SKM-1 treated with dmso at 0.1 percent for 144 hours (cell line): ENCODE measurements at regions not wholly inside any gene's neighbourhood (a gene's known extent, or its start where the extent isn't known, plus 50 kb on each side); places are given as distances from the start of the nearest gene placed in this dataset.

ENCODE experiments used
- DNase-seq: peaks from one replicate; lab custom pipeline; 2025; ENCODE audit not compliant: unreplicated experiment; lab: John Stamatoyannopoulos, UW

DNA sequence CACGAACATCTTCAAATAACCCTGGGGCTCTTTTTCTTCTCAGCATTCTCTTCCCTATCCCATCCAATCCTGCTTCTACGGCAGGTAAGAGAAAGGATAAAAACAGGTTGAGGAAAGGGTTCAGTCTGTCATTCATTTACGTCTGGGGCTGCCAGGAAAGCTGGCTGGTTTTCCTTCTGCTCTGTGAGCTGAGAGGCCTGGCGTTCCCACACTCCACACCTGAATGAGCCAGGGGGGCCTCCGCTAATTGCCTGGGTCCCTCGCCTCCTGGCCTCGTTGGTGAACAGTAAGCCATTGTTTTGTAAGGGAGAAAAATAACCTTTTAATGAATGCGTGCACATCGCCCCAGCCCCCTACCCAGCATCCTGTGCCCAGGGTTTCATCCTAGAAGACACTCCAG lies 70.8 kb upstream of the SIM2 start:
- no peak for DNase-seq

DNA sequence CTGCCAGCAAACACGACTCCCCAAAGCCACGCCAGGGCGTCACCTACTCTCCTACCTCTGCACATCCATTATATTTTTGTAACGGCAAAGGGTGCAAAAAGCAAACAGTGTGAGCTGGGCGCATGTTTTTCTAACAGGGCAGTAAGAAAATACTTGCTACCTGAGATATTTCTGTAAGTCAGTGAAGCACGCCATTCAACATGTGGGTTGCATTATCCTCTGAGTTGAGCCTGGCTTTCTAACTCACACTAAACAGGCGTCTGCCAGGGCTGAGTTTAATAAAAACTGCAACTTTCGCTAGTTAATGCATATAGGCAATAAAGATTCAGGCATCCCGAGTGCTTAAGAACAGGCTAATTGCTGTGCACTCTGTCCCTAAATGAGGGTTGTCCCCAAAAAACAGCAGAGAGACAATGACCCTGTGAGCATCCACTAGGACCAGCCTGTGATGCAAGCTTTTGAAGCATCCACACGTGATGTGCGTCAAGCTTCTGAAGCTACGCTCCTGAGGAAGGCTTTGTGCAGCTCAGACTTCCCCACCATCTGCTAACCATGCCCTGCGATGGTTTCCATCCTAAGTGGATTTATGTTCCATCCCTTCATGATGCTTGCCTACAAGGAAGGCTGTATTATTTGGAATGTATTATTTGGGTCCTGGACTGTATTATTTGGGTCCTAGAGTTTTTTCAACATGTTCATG lies 70.0 kb upstream of the SIM2 start:
- DNase-seq = no peak

DNA sequence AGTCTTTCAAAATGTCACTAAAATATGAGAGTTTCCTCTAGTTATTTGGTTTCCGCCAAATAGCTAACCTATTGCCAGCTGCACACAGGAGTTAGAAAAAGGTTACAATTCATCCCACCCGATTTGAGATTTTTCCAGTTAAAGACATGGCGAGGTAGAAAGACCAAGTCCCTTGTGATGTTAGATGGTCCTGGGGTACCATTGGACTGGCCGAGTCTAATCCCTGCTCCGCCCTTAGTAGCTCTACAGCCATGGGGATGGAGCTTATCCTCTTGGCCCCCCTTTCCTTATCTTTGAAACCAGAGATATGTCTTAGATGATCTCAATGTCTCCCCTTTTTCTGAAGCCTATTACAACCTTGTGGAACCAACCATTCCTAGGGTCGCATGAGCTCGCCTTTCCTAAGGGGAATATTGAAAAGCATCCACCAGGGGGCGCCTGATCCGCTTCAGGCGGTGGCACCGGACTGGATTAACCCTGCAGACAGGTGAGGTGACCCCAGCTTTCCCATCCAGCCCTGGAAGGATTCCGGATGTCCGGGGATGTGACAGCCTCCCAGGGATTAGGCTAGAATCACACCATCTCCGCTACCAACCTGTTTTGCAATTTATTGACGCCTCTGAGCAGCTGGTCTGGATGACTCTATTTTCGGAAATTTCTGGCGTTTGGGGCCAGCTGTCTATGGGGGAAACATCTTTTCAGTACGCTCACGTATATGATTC lies 68.3 kb upstream of the SIM2 start:
- peak; percentile 5 for DNase-seq

DNA sequence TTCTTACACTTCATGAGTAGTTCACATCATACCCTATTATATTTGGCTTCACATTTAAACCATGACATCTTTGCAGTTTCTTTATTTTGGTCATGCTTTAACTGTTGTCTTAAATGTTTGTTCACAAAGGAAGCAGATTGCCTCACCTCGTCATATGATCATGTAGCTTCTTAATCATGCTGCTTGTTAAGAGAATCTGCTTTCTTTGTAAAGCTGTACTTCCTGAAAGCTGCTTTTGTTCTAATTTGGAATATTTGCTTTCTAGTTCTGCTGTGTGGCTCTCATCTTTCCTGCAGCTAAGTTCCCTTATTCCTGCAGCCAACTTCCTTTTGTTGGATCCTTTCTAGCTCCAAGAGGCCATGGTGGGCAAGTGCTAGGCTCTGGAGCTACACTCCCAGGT lies 62.9 kb upstream of the SIM2 start:
- no peak for DNase-seq

DNA sequence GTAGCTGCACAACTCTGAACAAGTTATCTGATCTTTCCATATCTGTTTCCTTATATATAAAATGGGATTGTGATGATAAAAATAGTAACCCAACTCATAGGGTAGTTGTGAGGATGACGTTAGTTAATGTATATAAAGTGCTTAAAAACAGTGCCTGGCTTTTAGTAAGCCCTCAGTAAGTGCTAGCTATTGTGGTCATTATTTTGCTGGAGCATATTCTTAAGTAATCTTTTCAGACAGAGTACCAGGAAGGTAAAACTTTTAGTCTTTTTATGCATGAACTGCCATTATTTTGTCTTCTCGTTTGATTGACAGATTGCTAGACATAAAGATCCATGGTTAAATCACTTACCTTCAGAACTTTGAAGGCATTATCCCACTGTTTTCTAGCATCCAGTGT lies 62.5 kb upstream of the SIM2 start:
- no peak for DNase-seq

DNA sequence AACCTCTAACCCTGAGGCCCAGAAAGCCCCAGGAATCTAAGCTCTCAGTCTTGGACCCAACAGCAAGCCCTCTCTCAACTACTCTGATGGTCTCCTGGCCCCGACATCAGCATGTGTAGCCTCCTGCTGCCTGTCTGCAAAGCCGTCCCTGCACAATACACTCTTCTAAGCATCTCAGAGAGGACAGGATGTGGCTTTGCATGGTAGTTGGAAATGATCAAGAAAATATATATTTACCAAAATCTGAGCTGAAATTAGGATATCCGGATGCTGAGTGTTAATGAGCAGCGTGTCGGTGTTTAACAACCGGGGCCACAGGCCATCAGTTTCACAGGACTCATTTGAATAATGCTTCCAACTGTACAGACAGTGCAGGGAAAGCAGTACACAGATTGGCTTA lies 59.1 kb upstream of the SIM2 start:
- no peak for DNase-seq

DNA sequence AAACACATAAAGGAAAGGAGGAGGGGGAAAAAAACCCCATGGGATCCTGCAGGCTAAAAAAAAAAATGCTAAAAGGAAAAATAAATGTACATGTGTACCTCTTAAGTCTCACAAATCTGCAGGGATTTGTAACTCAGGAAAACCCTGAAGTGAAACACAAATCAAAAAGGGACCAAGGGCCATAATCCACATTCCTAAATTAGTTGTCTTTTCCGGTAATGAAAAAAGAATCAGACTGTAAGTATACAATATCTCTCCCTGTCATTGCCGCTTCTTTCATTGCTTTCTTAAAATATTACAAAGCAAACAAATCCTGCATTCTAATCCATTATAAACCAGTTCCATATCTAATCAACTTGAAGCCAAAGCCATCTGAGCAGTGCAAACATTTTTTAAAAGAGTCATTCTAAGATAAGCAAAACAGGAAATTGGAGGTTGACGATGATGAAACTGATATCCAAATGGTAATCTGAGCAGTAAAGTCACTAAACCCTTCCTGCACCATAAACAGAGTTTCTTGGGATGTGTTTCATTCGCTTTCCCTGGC lies 58.7 kb upstream of the SIM2 start:
- DNase-seq = no peak

DNA sequence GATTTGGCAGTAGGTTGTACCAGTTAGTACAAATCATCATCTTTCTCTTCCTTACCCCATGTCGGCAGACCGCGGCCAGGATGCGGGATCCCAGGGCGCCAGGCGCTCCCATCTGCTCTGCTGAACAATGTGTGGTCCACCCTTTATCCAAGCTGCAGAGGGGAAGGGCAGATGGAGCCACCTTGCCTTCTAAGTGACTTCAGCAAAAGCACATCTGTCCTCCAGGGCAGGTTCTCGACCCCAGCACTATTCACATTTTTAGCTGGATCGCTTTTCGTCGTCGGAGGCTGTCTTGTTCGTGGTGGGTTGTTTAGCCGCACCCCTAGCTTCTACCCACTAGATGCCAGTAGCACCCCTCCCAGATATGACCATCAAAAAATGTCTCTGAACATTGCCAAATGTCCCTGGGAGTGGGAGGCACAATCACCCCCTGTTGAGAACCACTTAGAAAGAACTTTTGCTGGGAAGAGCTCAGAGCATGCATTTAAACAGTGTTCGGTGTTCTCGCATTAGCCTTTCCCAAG lies 58.1 kb upstream of the SIM2 start:
- DNase-seq = no peak

DNA sequence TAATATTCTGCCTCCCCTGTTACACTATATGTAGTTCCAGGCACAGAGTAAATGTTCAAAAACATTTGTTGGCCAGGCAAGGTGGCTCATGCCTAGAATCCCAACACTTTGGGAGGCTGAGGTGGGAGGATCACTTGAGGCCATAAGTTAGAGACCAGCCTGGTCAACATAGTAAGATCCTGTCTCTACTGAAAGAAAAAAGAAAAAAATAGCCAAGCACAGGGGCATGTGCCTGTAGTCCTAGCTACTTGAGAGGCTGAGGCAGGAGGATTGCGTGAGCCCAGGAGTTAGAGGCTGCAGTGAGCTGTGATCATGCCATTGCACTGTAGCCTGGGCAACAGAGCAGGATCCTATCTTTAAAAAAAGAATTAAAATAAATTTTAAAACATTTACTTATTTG lies 57.6 kb upstream of the SIM2 start:
- no peak for DNase-seq

DNA sequence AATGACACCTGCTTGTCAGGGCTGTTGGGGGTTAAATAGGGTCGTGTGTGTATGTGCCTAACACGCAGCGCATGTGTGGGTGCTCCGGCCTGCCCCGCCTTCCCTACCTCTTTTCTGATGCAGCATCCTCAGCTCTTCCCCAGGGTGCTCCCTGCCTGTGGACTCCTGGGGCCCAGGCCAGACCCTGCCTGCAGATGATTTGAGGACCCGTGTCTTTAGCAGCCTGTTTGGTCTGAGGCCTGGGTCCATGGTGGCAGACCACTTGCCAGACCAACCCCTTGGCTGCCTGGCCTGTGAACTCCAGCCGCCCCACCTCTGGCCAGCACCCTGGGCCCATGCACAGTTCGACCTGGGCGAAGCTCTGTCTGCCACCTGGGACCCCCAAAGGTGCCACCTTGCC lies 57.0 kb upstream of the SIM2 start:
- DNase-seq = no peak

DNA sequence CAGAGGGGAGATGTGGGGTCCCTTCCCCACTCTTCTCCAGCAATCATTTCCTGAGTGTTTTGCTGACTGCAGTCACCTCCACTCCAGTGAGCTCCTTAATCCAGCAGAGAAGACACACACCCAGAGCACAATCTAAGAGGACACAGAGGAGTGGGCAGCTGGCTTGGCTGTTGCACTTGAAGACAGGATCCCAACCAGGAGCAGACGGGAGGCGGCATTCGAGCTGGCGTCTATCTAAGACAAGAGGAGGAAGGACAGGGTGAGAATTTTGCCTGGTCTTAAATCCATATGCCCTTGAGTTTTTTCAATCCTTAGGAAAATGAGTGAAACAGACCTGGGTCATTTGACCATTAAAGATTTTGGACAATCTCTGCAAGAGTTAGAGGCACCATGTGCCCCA lies 56.1 kb upstream of the SIM2 start:
- DNase-seq = no peak

DNA sequence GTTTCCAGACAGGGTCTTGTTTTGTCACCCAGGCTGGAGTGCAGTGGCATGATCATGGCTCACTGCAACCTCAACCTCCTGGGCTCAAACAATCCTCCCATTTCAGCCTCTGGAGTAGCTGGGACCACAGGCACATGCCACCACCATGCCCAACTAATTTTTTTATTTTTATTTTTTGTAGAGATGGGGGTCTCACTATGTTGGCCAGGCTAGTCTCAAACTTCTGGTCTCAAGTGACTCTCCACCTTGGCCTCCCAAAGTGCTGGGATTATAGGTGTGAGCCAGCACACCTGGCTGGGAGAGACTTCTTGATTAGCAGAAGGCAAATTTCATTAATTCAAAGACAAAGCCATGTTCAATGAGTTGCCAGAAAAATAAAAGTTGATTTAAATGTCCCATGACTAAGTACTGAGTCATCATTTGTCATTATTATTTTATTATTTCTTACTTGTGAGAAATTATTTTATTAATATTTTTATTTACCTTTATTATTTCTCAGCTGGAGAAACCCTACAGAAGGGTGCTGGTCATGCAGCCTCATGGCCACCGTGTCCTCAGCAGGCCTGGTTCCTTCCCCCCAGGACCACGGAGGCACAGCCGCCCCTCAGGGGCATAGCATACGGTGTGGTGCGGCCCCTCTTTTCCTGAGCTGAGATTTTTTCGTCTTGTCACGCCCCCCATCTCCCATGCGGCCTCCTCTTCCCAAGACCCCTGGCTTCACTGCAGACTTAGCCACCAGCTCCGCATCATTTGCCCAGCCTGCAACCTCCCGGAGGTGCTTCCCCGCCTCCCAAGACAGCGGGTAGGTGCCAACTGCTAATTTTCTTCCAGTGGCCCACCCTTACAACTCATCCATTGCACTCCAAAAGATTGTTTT lies 55.3 kb upstream of the SIM2 start:
- DNase-seq = no peak

DNA sequence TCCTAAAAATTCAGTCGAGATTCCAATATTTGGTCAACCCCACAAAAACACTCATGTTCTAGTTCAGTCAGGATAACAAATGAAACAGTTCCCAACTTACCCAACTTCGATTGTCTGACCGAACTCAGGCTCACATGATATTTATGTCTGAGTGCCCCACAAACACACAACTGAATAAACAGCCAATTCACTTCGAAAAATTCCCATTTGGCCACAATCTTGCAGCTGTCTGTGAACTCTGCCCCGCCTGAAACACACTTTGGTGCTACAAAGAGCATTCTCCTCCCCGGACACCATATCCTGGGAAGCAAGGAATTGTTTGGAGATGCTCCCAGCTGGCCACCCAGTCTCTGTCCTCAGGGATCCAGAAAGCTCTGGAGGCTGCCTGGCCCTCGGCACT lies 52.9 kb upstream of the SIM2 start:
- no peak for DNase-seq

DNA sequence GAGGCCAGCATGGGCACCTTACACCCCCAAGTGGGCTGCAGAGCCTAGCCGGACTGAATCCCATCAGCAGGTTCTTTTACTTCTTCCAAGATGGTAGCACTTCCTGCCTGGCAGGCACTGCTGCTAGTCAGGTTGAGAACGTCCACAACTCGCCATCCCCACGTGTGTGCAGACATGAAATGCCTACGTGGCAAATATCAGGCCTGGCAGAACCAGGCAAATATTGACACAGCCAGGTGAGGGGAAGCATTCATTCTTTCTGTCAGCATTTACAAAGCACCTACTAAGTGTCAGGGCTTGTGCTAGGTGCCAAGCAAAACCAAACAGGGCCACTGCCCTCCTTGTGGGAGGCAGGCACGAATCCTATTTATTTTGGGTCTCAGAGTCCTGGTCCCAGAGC lies 52.3 kb upstream of the SIM2 start:
- DNase-seq = no peak

DNA sequence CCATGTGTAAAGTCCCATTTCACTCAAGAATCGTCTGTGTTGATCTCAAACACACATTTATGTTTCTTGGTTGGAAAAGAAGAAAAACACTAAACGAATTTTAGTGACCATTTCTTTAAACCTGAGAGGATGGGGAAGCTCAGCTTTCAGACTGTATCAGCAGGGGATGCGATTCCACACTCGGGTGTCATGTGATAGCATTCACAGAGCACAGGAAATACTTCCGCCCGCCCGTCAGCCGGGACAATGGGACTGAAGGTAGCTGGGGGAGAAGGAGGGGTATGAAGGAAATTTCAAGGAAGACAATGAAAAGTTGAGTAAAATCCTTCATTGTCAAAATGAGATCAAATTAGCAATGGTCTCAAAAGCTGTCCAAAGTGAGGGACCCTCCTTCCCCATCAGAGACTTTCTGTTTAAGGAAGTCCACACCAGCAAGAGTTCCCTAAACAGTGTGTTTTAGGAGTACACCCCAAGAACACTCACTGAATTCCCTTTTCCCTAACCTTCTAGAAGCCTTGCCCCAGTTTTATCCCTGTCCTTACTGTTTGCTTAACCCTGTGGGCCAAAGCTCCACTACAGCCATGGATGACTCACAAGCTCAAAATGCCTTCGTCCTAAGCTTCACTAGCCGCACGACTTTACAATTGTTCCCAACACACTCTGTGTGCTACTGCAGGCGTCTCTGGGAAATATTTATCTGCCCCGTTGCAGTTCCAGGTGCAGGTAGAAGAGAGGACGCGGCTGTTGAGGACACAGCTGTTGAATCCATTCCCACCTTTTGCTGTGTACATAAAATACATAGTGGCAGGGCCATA lies 51.4 kb upstream of the SIM2 start:
- DNase-seq = no peak
